ENCODE measurements at regions not wholly inside any gene's neighbourhood (a gene's known extent, or its start where the extent isn't known, plus 50 kb on each side); places are given as distances from the start of the nearest gene placed in this dataset.

- H3K4me1 ChIP-seq (ENCODE audit: control insufficient read depth, insufficient read depth, low read length): no peaks in the 10 kb centered on the region
- H2BK120ac ChIP-seq (ENCODE audit: low read depth, low read length): no peak overlapping the region
- no peak overlapping the region for H3K18ac ChIP-seq (ENCODE audit: low read depth, low read length)
- no peak overlapping the region for H2BK5ac ChIP-seq (ENCODE audit: low read depth, low read length, poor library complexity, severe bottlenecking)
- no peak overlapping the region for H2AK9ac ChIP-seq (replicated peaks; ENCODE audit: low read depth, low read length, poor library complexity)
- H3K27ac ChIP-seq (ENCODE audit: insufficient read depth, low read length): no peak overlapping the region
- dilution Hi-C loops (cut with HindIII; ENCODE audit: low sequenced_read_pairs, unreplicated experiment) (no loop called here), intact Hi-C loops (cut with micrococcal nuclease) (loop anchor here (10.0 kb wide), 1 partner anchor 787 kb away; no protein-coding TSS in a partner anchor), in situ Hi-C loops (cut with MboI; ENCODE audit: low sequenced_read_pairs) (no loop called here)
- DNase-seq: no peak
- H3K23ac ChIP-seq (ENCODE audit: low read depth, low read length): no peak overlapping the region
- no peak overlapping the region for H2BK20ac ChIP-seq (ENCODE audit: low read depth, low read length)
- no peak overlapping the region for H3K56ac ChIP-seq (ENCODE audit: extremely low read depth, insufficient read depth, low read length)
- ChIA-PET CTCF (interaction anchor here (0.9 kb wide), 1 partner anchor 11 kb away, joined by 3 read pairs; no protein-coding TSS in a partner anchor), POLR2A (ENCODE audit: unreplicated experiment) (no interaction called here)
- no peak overlapping the region for H4K8ac ChIP-seq (ENCODE audit: low read depth in 2 of 2, low read length in 2 of 2)
- ATAC-seq (ENCODE audit: low read depth): no peak
- H3K4ac ChIP-seq (ENCODE audit: low read depth, low read length): no peak overlapping the region
- H3K9me1 ChIP-seq (ENCODE audit: insufficient read depth, low read length): no peaks in the 10 kb centered on the region
- H3K79me1 ChIP-seq (ENCODE audit: low read depth in 1 of 2, low read length in 2 of 2): no peaks in the 10 kb centered on the region
- H3K9me3 ChIP-seq (ENCODE audit: control insufficient read depth, insufficient read depth, low read length): no peaks in the 10 kb centered on the region; the same call in 1 of the 2 replicates
- no peak overlapping the region for H3K9ac ChIP-seq (ENCODE audit: low read depth, low read length)
- no peak overlapping the region for H3K4me3 ChIP-seq (ENCODE audit: insufficient read depth, low read depth, low read length)
- no peaks in the 10 kb centered on the region for H3K27me3 ChIP-seq (ENCODE audit: control insufficient read depth, insufficient read depth, low read length)
- WGBS, 2 experiments (ENCODE audit: extremely low coverage in 2 of 2, insufficient read length in 1 of 2): no CpG with 5 or more reads among the region's 3 CpGs
- BruUV-seq (replicated peaks): no TSS peak
- H3K4me2 ChIP-seq (ENCODE audit: low read depth, low read length): no peak overlapping the region
- H4K91ac ChIP-seq (ENCODE audit: insufficient read depth, low read depth, low read length): no peak overlapping the region
- H4K20me1 ChIP-seq (ENCODE audit: insufficient read depth, low read length): no peaks in the 10 kb centered on the region
- no peak overlapping the region for H2AFZ ChIP-seq (replicated peaks; ENCODE audit: low read length, poor library complexity)
- TF ChIP-seq CHD1 (IDR thresholded peaks at IDR 0.05; ENCODE audit: low read depth, low read length) (no peak), USF2 (IDR thresholded peaks at IDR 0.05; ENCODE audit: low read depth, low read length) (no peak), ELK1 (IDR thresholded peaks at IDR 0.05; ENCODE audit: borderline replicate concordance, low read depth, low read length) (no peak), BHLHE40 (IDR thresholded peaks at IDR 0.05; ENCODE audit: low read depth, low read length) (no peak), RCOR1 (IDR thresholded peaks at IDR 0.05; ENCODE audit: insufficient replicate concordance, low read length) (no peak), RFX5 (IDR thresholded peaks at IDR 0.05; ENCODE audit: low read depth, low read length) (no peak), MXI1 (IDR thresholded peaks at IDR 0.05; ENCODE audit: borderline replicate concordance, low read depth, low read length) (no peak), MAZ (IDR thresholded peaks at IDR 0.05; ENCODE audit: borderline replicate concordance, low read depth, low read length) (no peak), CEBPB (IDR thresholded peaks at IDR 0.05; ENCODE audit: low read depth, low read length) (no peak), SMC3 (IDR thresholded peaks at IDR 0.05; ENCODE audit: low read depth, low read length) (no peak), FOS (IDR thresholded peaks at IDR 0.05; ENCODE audit: low read depth, low read length) (no peak), CTCF (conservative IDR thresholded peaks at IDR 0.05; ENCODE audit: low read depth, low read length) (no peak), POLR2A (IDR thresholded peaks at IDR 0.05; ENCODE audit: low read depth, low read length) (no peak), MAFK (IDR thresholded peaks at IDR 0.05; ENCODE audit: low read depth, low read length) (no peak), RAD21 (IDR thresholded peaks at IDR 0.05; ENCODE audit: low read length) (no peak), NFE2L2 (IDR thresholded peaks at IDR 0.05; ENCODE audit: low read depth, low read length) (no peak)
- H3K36me3 ChIP-seq (ENCODE audit: control insufficient read depth, insufficient read depth, low read length): no peaks in the 10 kb centered on the region
- no peak overlapping the region for H4K5ac ChIP-seq (ENCODE audit: low read depth, low read length)
- no peak overlapping the region for H2BK15ac ChIP-seq (ENCODE audit: low read depth, low read length)
- no peak overlapping the region for H2AK5ac ChIP-seq (ENCODE audit: low read depth, low read length)
- H3K14ac ChIP-seq (replicated peaks; ENCODE audit: low read depth, low read length): no peak overlapping the region
These were observed 405.3 kb upstream of the SGCD start for GRCh38 chr5:155921621-155922020.
